Astrocyte (in vitro differentiated cells and primary cell): ENCODE measurements at regions not wholly inside any gene's neighbourhood (a gene's known extent, or its start where the extent isn't known, plus 50 kb on each side); places are given as distances from the start of the nearest gene placed in this dataset.

Experiments
- DNase-seq: peaks from one replicate; pipeline ENCODE4 v3.0.0-alpha.2; 2010; ENCODE audit warnings: low read depth
- FAIRE-seq: peaks from 2 replicates; lab custom pipeline; 2011; peaks lifted over from hg19 to GRCh38; lab: Jason Lieb, UNC
- H2AFZ ChIP-seq: 2 replicates; pipeline ENCODE4 v1.6.0; 2012; ENCODE audit warnings: low read depth, low read length, inconsistent platforms
- H3K27ac ChIP-seq: 2 replicates; pipeline ENCODE4 v1.5.1; 2011; ENCODE audit warnings: low read depth, low read length, inconsistent platforms
- H3K27me3 ChIP-seq: 2 replicates; pipeline ENCODE4 v1.6.0; 2011; ENCODE audit warnings: low read length, inconsistent platforms; ENCODE audit not compliant: insufficient read depth
- H3K36me3 ChIP-seq: 2 replicates; pipeline ENCODE4 v1.5.1; 2011; ENCODE audit warnings: low read length, inconsistent platforms; ENCODE audit not compliant: insufficient read depth
- H3K4me1 ChIP-seq: 2 replicates; pipeline ENCODE4 v1.5.1; 2011; ENCODE audit warnings: low read length, inconsistent platforms; ENCODE audit not compliant: insufficient read depth
- H3K4me2 ChIP-seq: 2 replicates; pipeline ENCODE4 v1.6.0; 2012; ENCODE audit warnings: low read length, inconsistent platforms
- H3K4me3 ChIP-seq: 2 replicates; pipeline ENCODE4 v1.5.1; 2011; ENCODE audit warnings: low read depth, mild to moderate bottlenecking, low read length, inconsistent platforms; ENCODE audit not compliant: insufficient read depth
- H3K79me2 ChIP-seq: 2 replicates; pipeline ENCODE4 v1.6.0; 2012; ENCODE audit warnings: mild to moderate bottlenecking, low read length, inconsistent platforms; ENCODE audit not compliant: insufficient read depth
- H3K9ac ChIP-seq: 2 replicates; pipeline ENCODE4 v1.6.0; 2012; ENCODE audit warnings: mild to moderate bottlenecking, low read length, inconsistent platforms
- H3K9me3 ChIP-seq: 2 replicates; pipeline ENCODE4 v1.5.1; 2012; ENCODE audit warnings: low read depth, mild to moderate bottlenecking, low read length, inconsistent platforms; ENCODE audit not compliant: insufficient read depth
- H4K20me1 ChIP-seq: 2 replicates; pipeline ENCODE4 v1.6.0; 2012; ENCODE audit warnings: low read length, inconsistent platforms; ENCODE audit not compliant: insufficient read depth
- H3K27ac Mint-ChIP-seq: one replicate; pipeline ENCODE4 v1.8.0; 2021; ENCODE audit warnings: mild to moderate bottlenecking, mixed read lengths; ENCODE audit not compliant: unreplicated experiment
- H3K27me3 Mint-ChIP-seq: one replicate; pipeline ENCODE4 v1.8.0; 2021; ENCODE audit warnings: low read depth, mixed read lengths; ENCODE audit not compliant: unreplicated experiment
- H3K36me3 Mint-ChIP-seq: one replicate; pipeline ENCODE4 v1.8.0; 2021; ENCODE audit warnings: low read depth, mixed read lengths; ENCODE audit not compliant: unreplicated experiment
- H3K4me1 Mint-ChIP-seq: one replicate; pipeline ENCODE4 v1.8.0; 2021; ENCODE audit warnings: low read depth, mixed read lengths; ENCODE audit not compliant: unreplicated experiment
- H3K4me3 Mint-ChIP-seq: one replicate; pipeline ENCODE4 v1.8.0; 2021; ENCODE audit warnings: mild to moderate bottlenecking, moderate library complexity, mixed read lengths; ENCODE audit not compliant: unreplicated experiment
- H3K9me3 Mint-ChIP-seq: one replicate; pipeline ENCODE4 v1.8.0; 2021; ENCODE audit warnings: mild to moderate bottlenecking, mixed read lengths; ENCODE audit not compliant: unreplicated experiment
- CTCF ChIP-seq: IDR thresholded peaks from 2 replicates; pipeline ENCODE4 v1.5.1; 2011; ENCODE audit warnings: low read depth, mild to moderate bottlenecking, inconsistent platforms, low read length, moderate library complexity; ENCODE audit not compliant: insufficient read depth
- EZH2 ChIP-seq: IDR thresholded peaks from 2 replicates; pipeline ENCODE4 v1.6.1; 2012; ENCODE audit warnings: mild to moderate bottlenecking, low read length, inconsistent platforms; ENCODE audit not compliant: insufficient read depth

GRCh38 chr3:110236976-110237610 is 834.5 kb upstream of the NECTIN3 start:
- H2AFZ ChIP-seq = no peak overlapping the region
- Mint-ChIP-seq H3K9me3 (peaks cover 3% of the 10 kb centered on the region), H3K27me3 (no peaks in the 10 kb centered on the region), H3K36me3 (no peaks in the 10 kb centered on the region), H3K27ac (no peak overlapping the region), H3K4me3 (no peak overlapping the region), H3K4me1 (peaks cover 10% of the 10 kb centered on the region)
- no peak overlapping the region for H3K9ac ChIP-seq
- H3K27ac ChIP-seq = no peak overlapping the region
- H3K4me1 ChIP-seq = no peaks in the 10 kb centered on the region
- H4K20me1 ChIP-seq = no peaks in the 10 kb centered on the region
- no peak for DNase-seq
- no peak for FAIRE-seq
- no peaks in the 10 kb centered on the region for H3K9me3 ChIP-seq
- H3K4me2 ChIP-seq = no peak overlapping the region
- H3K79me2 ChIP-seq = no peaks in the 10 kb centered on the region
- no peak for TF ChIP-seq EZH2
- TF ChIP-seq CTCF = no peak
- H3K4me3 ChIP-seq = no peak overlapping the region
- H3K36me3 ChIP-seq = no peaks in the 10 kb centered on the region
- H3K27me3 ChIP-seq = no peaks in the 10 kb centered on the region

GRCh38 chr3:110243081-110243480 is 828.5 kb upstream of the NECTIN3 start:
- Mint-ChIP-seq H3K4me3 (no peak overlapping the region), H3K36me3 (no peaks in the 10 kb centered on the region), H3K27ac (no peak overlapping the region), H3K27me3 (no peaks in the 10 kb centered on the region), H3K4me1 (no peaks in the 10 kb centered on the region), H3K9me3 (no peaks in the 10 kb centered on the region)
- peak; percentile 2 for DNase-seq
- no peak overlapping the region for H3K9ac ChIP-seq
- no peaks in the 10 kb centered on the region for H3K36me3 ChIP-seq
- no peak overlapping the region for H3K27ac ChIP-seq
- H4K20me1 ChIP-seq = no peaks in the 10 kb centered on the region
- no peak overlapping the region for H3K4me2 ChIP-seq
- no peak for TF ChIP-seq CTCF
- TF ChIP-seq EZH2 = no peak
- H3K27me3 ChIP-seq = no peaks in the 10 kb centered on the region
- no peak overlapping the region for H3K4me3 ChIP-seq
- H3K79me2 ChIP-seq = no peaks in the 10 kb centered on the region
- H3K4me1 ChIP-seq = no peaks in the 10 kb centered on the region
- no peaks in the 10 kb centered on the region for H3K9me3 ChIP-seq
- FAIRE-seq = no peak
- no peak overlapping the region for H2AFZ ChIP-seq

GRCh38 chr3:110246796-110247376 is 824.7 kb upstream of the NECTIN3 start:
- Histone ChIP-seq H3K27me3 (no peaks in the 10 kb centered on the region), H3K79me2 (no peaks in the 10 kb centered on the region), H3K36me3 (no peaks in the 10 kb centered on the region), H3K4me1 (no peaks in the 10 kb centered on the region), H2AFZ (no peak overlapping the region), H3K4me2 (no peak overlapping the region), H3K4me3 (no peak overlapping the region), H3K9me3 (no peaks in the 10 kb centered on the region), H4K20me1 (no peaks in the 10 kb centered on the region), H3K9ac (no peak overlapping the region), H3K27ac (no peak overlapping the region)
- FAIRE-seq (no peak), DNase-seq (no peak)
- H3K4me3 Mint-ChIP-seq = no peak overlapping the region
- H3K9me3 Mint-ChIP-seq = no peaks in the 10 kb centered on the region
- H3K27me3 Mint-ChIP-seq = no peaks in the 10 kb centered on the region
- TF ChIP-seq CTCF (no peak), EZH2 (no peak)
- peaks cover 7% of the 10 kb centered on the region for H3K4me1 Mint-ChIP-seq
- H3K36me3 Mint-ChIP-seq = no peaks in the 10 kb centered on the region
- no peak overlapping the region for H3K27ac Mint-ChIP-seq
